Stomach (tissue), 8 donors: ENCODE measurements at regions not wholly inside any gene's neighbourhood (a gene's known extent, or its start where the extent isn't known, plus 50 kb on each side); places are given as distances from the start of the nearest gene placed in this dataset.

ENCODE experiments used
- DNase-seq, 2 donors: peaks; one replicate each; pipeline versions ENCODE4 v3.0.0 to v3.0.0-alpha.2; 2013 to 2019
- H3K27ac ChIP-seq, 5 donors: fragments of 200-600 bp in 4 of 5; sonication (generic) in 4 of 5; one replicate each; pipeline ENCODE4 v1.5.1; 2013 to 2019; ENCODE audit warnings: mild to moderate bottlenecking in 1 of 5, moderate library complexity in 1 of 5
- H3K27me3 ChIP-seq, 3 donors: fragments of 200-600 bp; sonication (generic); one replicate each; pipeline ENCODE4 v1.5.1; 2017 to 2019; ENCODE audit warnings: mixed run types in 1 of 3
- H3K36me3 ChIP-seq, 4 donors: fragments of 200-600 bp; sonication (generic); 1 replicate in 3 of 4; 2 replicates in 1 of 4; pipeline ENCODE4 v1.5.1; 2016 to 2019
- H3K4me1 ChIP-seq, 4 donors: fragments of 200-600 bp; sonication (generic); one replicate each; pipeline ENCODE4 v1.5.1; 2016 to 2019
- H3K4me3 ChIP-seq, 4 donors: fragments of 200-600 bp; sonication (generic) in 3 of 4; one replicate each; pipeline ENCODE4 v1.5.1; 2016 to 2019; ENCODE audit warnings: mild to moderate bottlenecking in 1 of 4
- H3K9me3 ChIP-seq, 4 donors: fragments of 200-600 bp; sonication (generic); one replicate each; pipeline ENCODE4 v1.5.1; 2016 to 2019
- EP300 ChIP-seq: sonication (generic); formaldehyde crosslinking; IDR thresholded peaks from one replicate; pipeline ENCODE4 v1.6.1; 2017; ENCODE audit warnings: antibody characterized with exemption
- POLR2A ChIP-seq, 4 donors: fragments of 450-650 bp; IDR thresholded peaks; one replicate each; pipeline ENCODE4 v1.6.1; 2016; ENCODE audit warnings: antibody characterized with exemption in 4 of 4, control low read depth in 2 of 4, mild to moderate bottlenecking in 1 of 4, moderate library complexity in 1 of 4
- POLR2AphosphoS5 ChIP-seq, 3 donors: sonication (generic); formaldehyde crosslinking; IDR thresholded peaks; one replicate each; pipeline ENCODE4 v1.6.1; 2016; ENCODE audit warnings: antibody characterized with exemption in 3 of 3
- WGBS, 5 donors: extraction: QIAGEN DNeasy Blood & Tissue Kit in 3 of 5; methylation state at CpG; one replicate each; pipeline versions ENCODE4 v1.1.5 to v1.1.7; 2013 to 2018; 5-methylcytosine and 5-hydroxymethylcytosine counted together
- intact Hi-C: fragments of 100-400 bp; cut with DNase I; formaldehyde crosslinking; loops from one replicate; pipeline ENCODE4 v1.15.1; 2023; ENCODE audit warnings: low total_unique reads
- TF ChIP-seq, protein P1 (sequence below), 7 experiments: fragments of 450-650 bp in 4 of 7; fragments of 200-600 bp in 3 of 7; sonication (generic) in 3 of 7; IDR thresholded peaks; one replicate each; pipeline ENCODE4 v1.5.1; 2016 to 2019; ENCODE audit warnings: antibody characterized with exemption in 7 of 7, control low read depth in 2 of 7, mild to moderate bottlenecking in 1 of 7
- donor health status: healthy with polysubstance abuse.
- donor health status: Bipolar disorder and iron deficiency.
- donor health status: healthy.

DNA sequence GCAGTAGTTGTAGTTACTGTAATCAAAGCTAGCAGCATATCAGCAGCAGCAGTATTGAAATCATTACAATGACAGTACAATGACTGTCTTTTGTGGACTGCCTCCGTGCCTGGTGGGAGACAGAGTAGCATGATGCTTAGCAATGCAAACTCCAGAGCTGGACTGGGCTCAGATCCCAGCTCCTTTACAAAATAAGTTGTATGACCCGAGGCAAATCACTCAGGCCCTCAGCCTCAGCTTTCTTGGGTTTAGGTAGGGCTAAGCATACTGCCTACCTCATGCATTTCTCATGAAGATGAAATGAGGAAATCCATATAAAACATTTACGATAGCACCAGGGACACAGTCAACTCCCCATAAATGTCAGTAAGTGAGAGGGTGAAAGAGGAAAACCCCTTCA, 170.7 kb downstream of the TTC32 start:
- DNase-seq, result peak in 1 of 2 donors; percentile 16
- no peaks in the 10 kb centered on the region for H3K9me3 ChIP-seq
- peaks cover 0 to 5% (median 0%) of the 10 kb centered on the region in 4 donors for H3K4me1 ChIP-seq
- intact Hi-C loops, result no loop called here
- no peak overlapping the region for H3K27ac ChIP-seq
- no peaks in the 10 kb centered on the region for H3K27me3 ChIP-seq
- no peaks in the 10 kb centered on the region for H3K36me3 ChIP-seq
- TF ChIP-seq POLR2AphosphoS5 (IDR thresholded peaks at IDR 0.05) (no peak), POLR2A (IDR thresholded peaks at IDR 0.05) (no peak), EP300 (no peak)
- TF ChIP-seq, protein P1, sequence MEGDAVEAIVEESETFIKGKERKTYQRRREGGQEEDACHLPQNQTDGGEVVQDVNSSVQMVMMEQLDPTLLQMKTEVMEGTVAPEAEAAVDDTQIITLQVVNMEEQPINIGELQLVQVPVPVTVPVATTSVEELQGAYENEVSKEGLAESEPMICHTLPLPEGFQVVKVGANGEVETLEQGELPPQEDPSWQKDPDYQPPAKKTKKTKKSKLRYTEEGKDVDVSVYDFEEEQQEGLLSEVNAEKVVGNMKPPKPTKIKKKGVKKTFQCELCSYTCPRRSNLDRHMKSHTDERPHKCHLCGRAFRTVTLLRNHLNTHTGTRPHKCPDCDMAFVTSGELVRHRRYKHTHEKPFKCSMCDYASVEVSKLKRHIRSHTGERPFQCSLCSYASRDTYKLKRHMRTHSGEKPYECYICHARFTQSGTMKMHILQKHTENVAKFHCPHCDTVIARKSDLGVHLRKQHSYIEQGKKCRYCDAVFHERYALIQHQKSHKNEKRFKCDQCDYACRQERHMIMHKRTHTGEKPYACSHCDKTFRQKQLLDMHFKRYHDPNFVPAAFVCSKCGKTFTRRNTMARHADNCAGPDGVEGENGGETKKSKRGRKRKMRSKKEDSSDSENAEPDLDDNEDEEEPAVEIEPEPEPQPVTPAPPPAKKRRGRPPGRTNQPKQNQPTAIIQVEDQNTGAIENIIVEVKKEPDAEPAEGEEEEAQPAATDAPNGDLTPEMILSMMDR (IDR thresholded peaks at IDR 0.05), result no peak
- no peak overlapping the region for H3K4me3 ChIP-seq
- 57 to 83% (median 64%) methylated on average over 3 of the region's 3 CpGs for WGBS, 5 donors

DNA sequence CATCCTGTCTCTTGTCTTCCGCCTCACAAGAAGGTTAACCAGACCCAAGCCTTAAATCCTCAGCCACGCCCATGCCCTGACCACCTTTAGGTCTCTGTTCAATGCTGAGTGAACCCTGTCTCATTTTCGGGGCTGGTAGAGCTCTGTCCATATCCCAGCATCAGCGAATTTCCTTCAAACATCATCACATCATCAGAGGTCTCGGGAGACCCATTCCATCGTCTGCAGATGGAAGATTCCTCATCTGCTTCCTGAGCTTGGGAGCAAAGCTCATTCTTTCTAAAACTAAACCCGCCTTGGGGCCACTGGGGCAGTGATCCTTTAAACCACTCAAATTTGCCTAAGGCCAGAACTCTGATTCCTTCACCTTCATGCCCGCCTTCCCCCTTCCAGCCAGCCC, 173.7 kb downstream of the TTC32 start:
- 79 to 88% (median 86%) methylated on average over 8 of the region's 8 CpGs for WGBS, 5 donors
- Histone ChIP-seq H3K4me3 (no peak overlapping the region), H3K27me3 (no peaks in the 10 kb centered on the region), H3K4me1 (peaks cover 0 to under 1% (median 0%) of the 10 kb centered on the region in 4 donors), H3K27ac (no peak overlapping the region), H3K36me3 (no peaks in the 10 kb centered on the region), H3K9me3 (no peaks in the 10 kb centered on the region)
- intact Hi-C loops, result no loop called here
- DNase-seq, result peak in 1 of 2 donors; percentile 31
- no peak for TF ChIP-seq POLR2A (IDR thresholded peaks at IDR 0.05)
- TF ChIP-seq, protein P1 (IDR thresholded peaks at IDR 0.05), result no peak
- no peak for TF ChIP-seq EP300
- TF ChIP-seq POLR2AphosphoS5 (IDR thresholded peaks at IDR 0.05), result no peak

DNA sequence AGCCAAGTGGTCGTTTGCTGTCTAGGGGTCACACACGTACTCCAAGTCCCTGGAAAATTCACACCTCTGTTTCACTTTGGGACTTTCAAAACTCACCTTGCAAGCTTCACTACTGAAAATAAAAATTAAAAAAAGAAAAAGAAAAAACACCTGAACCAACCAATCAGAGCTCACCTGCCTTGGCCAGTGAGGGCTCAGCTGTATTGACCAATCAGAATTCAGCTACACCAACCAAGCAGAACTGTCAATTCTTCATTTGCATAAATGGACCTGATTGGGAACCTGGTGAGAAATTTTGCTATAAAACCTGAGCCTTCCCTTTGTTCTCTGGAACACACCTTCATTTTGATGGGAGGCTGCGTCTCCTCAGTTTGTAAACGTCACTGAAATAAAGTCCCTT, 176.4 kb downstream of the TTC32 start:
- DNase-seq, result no peak
- intact Hi-C loops, result no loop called here

GRCh38 chr2:19723021-19723420, 178.8 kb downstream of the TTC32 start:
- Histone ChIP-seq H3K9me3 (no peaks in the 10 kb centered on the region), H3K27me3 (no peaks in the 10 kb centered on the region), H3K4me1 (no peaks in the 10 kb centered on the region), H3K36me3 (no peaks in the 10 kb centered on the region), H3K4me3 (no peak overlapping the region), H3K27ac (no peak overlapping the region)
- TF ChIP-seq EP300, result no peak
- no peak for TF ChIP-seq POLR2AphosphoS5 (IDR thresholded peaks at IDR 0.05)
- no peak for TF ChIP-seq POLR2A (IDR thresholded peaks at IDR 0.05)
- TF ChIP-seq, protein P1 (IDR thresholded peaks at IDR 0.05), result no peak
- 72 to 86% (median 74%) methylated on average over 7 of the region's 7 CpGs for WGBS, 5 donors
- intact Hi-C loops, result no loop called here
- no peak for DNase-seq

More for the DNA sequence above, 176.4 kb downstream of the TTC32 start:
- Histone ChIP-seq H3K27ac (no peak overlapping the region), H3K4me3 (no peak overlapping the region), H3K9me3 (no peaks in the 10 kb centered on the region), H3K36me3 (no peaks in the 10 kb centered on the region), H3K27me3 (no peaks in the 10 kb centered on the region), H3K4me1 (no peaks in the 10 kb centered on the region)
- TF ChIP-seq, protein P1 (IDR thresholded peaks at IDR 0.05), result no peak
- TF ChIP-seq POLR2A (IDR thresholded peaks at IDR 0.05) (no peak), POLR2AphosphoS5 (IDR thresholded peaks at IDR 0.05) (no peak), EP300 (no peak)
- 68 to 90% (median 80%) methylated on average over 4 of the region's 4 CpGs for WGBS, 5 donors
